HG03354 (cell line): ENCODE measurements at regions not wholly inside any gene's neighbourhood (a gene's known extent, or its start where the extent isn't known, plus 50 kb on each side); places are given as distances from the start of the nearest gene placed in this dataset.

Experiments used
- ATAC-seq: cut with Tn5 transposase; IDR thresholded peaks from one replicate; pipeline ENCODE4 v1.9.1; 2021; ENCODE audit warnings: mild to moderate bottlenecking; ENCODE audit not compliant: unreplicated experiment, poor library complexity, severe bottlenecking

DNA sequence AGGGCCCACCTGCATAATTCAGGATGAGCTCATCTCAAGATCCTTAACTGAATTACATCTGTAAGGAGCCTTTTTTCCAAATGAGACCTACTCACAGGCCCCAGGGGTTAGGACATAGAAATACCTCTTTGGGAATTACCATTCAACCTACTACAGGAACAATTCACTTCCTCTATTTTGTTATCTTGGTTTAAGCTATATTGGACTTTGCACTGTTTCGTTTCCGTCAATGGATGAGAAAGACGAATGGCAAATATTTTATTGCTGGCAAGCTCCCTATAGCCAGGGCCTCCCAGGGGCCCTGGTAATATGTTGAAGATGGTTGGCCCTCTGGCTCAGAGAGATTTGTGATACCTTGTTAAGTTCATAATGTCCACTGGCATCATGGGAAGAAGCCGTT, 384.2 kb upstream of the DUSP10 start:
- no peak for ATAC-seq

GRCh38 chr1:222124602-222125001, 382.7 kb upstream of the DUSP10 start:
- ATAC-seq = no peak

DNA sequence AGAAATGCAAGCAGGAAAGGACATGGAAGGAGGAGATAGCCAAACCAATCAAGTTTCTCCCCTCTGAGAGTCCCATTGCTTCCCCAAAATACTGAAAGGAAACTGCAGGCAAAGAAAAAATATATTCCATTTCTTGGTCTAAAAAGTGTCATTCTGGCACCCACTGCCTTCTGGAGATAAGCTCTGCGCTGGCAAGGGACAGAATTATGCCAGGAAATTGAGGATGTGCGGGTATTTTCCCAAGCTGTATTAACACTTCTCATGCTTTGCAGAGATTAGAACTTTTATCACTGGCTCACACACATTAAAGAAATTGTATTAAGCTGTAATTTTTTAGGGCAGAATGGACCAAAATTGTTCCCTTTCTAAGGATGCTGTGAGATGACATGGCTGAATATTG, 381.2 kb upstream of the DUSP10 start:
- no peak for ATAC-seq

DNA sequence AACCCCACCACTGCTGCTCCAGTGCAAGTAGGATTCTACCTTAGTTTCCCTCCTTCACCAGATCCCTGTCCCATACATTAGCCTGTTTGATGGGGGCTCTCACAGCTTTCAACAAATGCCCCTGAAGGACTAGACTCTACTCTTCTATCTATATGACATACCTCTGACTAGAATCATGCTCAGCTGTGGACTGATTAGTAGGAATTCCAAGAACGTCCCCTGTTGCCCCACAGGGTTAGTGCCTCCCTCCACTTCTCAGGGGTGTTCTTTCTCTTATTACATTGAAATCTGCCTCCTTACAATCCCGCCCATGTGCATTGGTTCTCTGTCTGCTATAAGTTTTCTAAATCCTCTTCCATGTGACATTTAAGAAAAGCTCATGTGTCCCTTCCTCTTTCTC, 375.9 kb upstream of the DUSP10 start:
- no peak for ATAC-seq

GRCh38 chr1:222114536-222115156, 372.8 kb upstream of the DUSP10 start:
- ATAC-seq = no peak

GRCh38 chr1:222109836-222110235, 367.9 kb upstream of the DUSP10 start:
- no peak for ATAC-seq

GRCh38 chr1:222107975-222108374, 366.1 kb upstream of the DUSP10 start:
- ATAC-seq = no peak

GRCh38 chr1:222107267-222107666, 365.4 kb upstream of the DUSP10 start:
- ATAC-seq = no peak

DNA sequence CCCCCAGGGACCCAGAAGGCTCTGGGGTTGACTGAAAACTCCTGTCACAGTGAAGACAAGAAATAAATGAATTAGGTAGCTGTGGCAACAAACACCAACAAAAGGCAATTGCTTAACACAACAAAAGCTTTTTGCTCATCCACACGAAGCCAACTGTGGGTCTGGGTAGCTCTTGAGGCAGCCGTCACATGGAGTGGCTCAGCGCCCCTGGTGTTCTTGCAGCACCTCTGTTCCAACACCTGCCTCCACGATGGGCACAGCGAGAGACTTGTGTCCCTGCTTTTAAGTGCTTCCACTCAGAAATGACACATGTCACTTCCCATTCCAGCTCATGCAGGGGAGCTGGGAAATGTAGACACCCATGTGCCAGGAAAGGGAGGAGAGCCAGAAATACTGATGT, 364.5 kb upstream of the DUSP10 start:
- no peak for ATAC-seq

- no peak for ATAC-seq
Measured at GRCh38 chr1:222105861-222106260, 364.0 kb upstream of the DUSP10 start.

GRCh38 chr1:222105393-222105737, 363.5 kb upstream of the DUSP10 start:
- ATAC-seq = no peak

DNA sequence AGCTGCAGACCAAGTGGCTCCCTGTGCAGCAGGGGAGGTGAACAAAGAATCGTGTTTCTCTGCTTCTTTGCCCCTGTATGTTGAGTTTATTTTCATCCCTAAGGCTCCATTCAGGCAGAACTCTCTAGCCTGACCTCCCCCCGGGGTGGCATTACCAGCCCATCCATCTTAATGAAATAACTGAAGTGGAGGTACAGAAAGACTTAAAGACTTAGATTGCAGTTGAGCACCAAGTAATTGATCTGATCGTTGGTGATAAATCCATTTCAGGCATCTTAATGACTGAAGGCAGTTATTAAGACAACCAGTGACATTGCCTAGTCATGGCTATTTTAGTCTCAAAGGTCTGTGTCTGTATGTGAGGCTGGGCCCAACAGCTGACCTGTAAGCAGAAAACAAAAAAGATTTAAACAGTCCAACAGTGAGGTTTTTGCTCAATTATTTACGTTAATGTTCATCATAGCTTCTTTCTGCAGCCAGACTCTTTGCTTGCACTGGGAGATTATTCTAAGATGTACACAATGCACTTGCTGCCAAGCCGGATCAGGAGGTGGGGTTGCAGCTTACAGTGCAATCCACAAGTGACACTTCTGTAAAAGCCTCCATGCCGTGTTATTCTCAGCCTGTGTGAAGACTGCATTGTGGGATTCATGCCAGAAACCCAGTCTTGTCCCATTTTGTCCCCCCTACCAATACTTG, 363.0 kb upstream of the DUSP10 start:
- ATAC-seq = no peak

GRCh38 chr1:222104097-222104496, 362.2 kb upstream of the DUSP10 start:
- ATAC-seq = no peak

DNA sequence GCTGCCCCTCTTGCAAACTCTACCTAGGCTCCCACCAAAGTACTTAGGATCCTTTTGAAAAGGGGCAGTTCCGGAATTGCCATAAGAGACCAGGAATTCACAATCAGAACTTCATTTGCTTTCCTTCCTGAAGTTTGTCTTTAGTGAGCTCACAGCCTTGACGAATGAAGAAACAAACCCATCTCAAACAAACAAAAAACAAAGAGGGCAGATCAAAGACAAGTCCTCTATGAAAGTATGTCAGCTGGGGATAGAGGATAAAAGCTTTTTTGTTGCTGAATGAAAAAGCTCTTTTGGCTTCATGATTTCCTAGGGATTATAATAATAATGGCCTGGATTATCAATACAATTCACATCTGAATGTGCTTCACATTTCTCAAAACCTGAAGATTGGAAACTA, 357.9 kb upstream of the DUSP10 start:
- no peak for ATAC-seq

DNA sequence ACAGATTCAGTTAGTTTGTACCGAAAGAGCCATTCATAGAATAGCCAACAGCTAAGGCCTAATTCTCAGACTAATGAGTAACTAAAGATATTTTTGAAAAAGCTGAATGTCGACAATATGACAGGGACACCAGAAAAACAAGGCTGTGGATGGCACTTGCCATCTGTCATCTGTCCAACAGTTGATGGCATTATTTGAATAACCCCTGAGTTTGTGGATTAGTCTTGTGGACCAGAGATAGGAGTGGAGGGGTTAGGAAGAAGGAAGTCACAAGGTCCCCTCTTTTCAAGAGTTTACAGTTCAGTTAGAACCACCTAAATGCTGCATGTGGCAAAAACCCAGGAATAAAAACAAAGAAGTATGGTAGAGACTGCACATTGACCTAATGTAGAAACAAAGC, 356.5 kb upstream of the DUSP10 start:
- no peak for ATAC-seq

- ATAC-seq = no peak
Measured at GRCh38 chr1:222097588-222097987, 355.7 kb upstream of the DUSP10 start.

DNA sequence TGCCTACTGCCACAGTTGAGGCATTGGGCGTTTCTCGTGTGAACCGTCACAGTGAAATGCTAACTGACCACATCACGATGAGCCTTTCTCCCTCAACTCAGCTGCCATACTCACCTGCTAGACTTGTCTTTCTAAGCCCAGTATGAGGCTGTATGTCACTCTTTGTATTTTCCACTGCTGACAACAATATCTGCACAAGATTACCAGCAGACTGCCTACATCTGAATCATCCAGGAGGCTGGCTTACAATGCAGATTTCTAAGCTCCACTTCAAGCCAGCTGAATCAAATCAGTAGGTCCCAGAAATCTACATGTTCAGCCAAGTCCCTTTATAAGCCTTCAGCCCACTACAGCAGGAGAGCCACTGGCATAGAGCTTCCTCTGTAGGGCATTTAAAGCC, 355.0 kb upstream of the DUSP10 start:
- ATAC-seq = no peak

DNA sequence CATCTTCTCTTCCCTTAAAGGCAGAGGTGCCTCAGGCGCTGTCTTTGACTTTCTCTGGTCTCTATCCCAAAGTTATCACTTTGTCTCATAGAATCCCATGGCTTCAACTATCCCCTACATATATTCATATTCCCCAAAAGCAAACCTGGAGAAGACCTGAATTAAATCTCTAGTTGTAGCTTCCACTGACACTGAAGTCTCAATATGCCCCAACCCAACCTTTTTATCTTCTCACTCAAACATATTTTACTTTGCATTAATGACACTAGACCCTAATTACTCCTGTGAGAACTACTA, 354.5 kb upstream of the DUSP10 start:
- ATAC-seq = no peak

DNA sequence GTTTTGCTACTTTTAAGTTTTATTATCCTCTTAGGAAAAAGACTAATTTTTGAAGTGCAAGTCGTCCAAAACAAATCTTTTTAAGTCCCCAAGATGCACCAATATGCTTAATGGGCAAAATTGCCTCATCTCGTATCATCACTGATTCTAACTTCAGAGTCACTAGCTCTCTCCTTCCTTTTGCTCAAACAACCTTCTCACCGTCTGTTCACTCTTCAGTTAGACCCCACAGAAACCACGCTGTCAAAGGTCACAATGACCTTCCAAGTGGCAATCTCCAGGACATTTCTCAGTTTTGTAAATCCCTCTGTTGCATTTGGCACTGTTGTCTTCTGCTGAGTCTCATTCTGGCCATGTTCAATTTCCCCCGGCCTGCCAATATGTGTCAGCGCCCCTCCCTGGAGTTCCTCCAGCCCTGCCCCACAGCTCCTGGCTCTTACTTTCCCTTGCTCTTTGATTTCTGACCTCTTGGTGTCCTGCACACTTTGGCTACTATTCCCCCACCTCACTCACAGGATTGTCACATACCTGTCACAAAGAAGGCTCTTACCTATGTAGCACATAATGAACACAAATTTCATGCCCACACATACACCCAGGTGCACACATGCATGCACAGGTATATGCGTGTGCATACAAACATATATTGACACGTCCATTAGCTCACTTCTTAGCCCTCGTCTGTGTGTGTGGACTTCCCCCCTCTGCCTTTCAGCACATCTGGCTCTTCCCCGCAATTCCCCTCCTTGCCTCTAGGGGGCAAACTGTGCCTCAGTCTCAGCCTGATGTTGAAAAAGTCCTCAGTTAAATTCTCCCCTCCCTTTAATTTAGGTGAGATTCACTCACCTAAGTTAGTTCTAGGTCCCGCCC, 354.0 kb upstream of the DUSP10 start:
- ATAC-seq = peak; percentile 82

GRCh38 chr1:222093518-222093917, 351.6 kb upstream of the DUSP10 start:
- no peak for ATAC-seq

GRCh38 chr1:222090103-222090502, 348.2 kb upstream of the DUSP10 start:
- ATAC-seq = no peak
